Activated CD4-positive, alpha-beta T cell treated with anti-CD3 and anti-CD28 coated beads for 24 hours (primary cell): ENCODE measurements at regions not wholly inside any gene's neighbourhood (a gene's known extent, or its start where the extent isn't known, plus 50 kb on each side); places are given as distances from the start of the nearest gene placed in this dataset.

Source experiments
- DNase-seq, 2 donors: peaks; one replicate each; pipeline ENCODE4 v3.0.0-alpha.2; 2020; ENCODE audit warnings: low read depth in 2 of 2

DNA sequence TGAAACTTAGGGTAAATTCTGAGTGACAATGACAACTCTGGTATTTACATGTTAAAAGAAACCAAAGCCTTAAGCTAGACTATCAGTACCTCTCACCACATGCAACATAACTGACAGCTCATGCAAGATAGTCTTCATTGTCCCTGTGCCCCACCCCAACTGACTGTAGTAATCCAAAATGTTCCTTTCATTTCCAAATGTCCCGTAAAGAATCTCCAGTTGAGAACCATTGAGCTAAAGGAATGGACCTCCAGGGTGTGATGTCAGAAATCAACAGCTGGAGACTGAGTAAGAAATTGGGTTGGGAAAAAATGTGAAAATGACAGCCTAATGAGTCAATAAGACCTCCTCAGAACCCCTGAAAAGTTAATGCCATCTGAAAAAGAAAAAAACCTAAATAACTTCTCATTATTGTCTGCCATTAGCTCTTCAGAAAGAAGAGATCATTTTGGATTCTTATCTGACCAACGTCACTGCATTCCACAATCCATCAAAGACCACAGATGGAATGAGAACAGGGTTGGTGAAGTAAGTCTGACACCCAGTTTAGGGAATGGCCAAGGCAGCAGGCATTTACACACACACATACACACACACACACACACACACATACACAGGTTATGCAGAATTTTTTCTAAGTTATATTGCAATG is 51.7 kb upstream of the ACVR2A start:
- DNase-seq: no peak

DNA sequence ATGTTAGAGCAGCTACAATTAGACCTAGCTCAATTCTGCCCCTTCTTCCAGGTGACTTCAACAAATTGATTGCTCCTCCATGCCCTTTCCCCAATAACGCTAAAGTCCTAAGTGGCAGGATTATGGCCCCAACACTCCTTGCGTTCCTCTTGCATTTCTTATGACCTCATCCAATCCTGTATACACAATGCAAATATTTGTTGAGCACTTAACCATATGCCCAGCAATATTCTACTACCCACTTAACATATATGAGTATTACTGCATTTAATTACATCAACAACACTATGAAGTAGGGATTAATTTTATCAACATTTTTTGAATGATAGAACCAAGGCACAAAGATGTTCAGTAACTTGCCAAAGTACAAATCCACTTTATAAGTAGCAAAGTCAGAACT is 54.2 kb upstream of the ACVR2A start:
- no peak for DNase-seq

DNA sequence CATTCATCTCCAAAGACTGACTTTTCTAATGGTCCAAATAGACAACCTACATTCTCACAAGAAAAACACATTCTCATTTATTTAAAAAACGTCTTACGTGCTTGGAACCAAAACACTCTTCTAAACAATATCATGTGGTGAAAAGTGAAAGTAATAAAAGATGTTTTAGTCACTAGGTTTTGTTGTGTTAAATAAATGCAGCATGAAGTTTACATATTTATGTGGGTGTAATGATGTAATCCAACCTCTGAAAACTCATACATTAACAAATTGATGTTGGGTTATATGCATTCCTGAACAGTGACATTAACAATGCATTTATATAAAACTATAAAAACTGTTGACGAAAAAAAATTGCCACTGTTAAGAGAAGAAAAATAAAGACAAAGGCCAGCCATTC is 55.1 kb upstream of the ACVR2A start:
- no peak for DNase-seq

DNA sequence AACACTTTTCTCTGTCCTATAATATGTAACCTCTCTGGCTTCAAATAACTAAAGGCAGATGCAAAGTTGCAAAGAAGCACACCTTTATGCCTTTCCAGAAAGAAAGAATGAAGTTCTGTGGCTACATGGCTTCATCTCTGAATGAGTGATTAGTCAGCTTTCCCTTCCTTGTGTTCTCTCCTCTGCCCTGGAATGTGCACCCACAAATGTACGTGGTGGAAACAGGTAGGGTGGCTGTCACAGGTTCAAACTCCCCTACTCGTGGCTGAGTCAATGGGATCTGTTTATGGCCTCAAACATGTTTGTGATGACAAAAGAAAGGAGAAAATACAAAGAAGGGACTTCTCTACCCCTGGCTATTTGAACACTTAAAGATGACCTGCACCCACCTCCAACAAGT is 55.5 kb upstream of the ACVR2A start:
- DNase-seq: no peak

DNA sequence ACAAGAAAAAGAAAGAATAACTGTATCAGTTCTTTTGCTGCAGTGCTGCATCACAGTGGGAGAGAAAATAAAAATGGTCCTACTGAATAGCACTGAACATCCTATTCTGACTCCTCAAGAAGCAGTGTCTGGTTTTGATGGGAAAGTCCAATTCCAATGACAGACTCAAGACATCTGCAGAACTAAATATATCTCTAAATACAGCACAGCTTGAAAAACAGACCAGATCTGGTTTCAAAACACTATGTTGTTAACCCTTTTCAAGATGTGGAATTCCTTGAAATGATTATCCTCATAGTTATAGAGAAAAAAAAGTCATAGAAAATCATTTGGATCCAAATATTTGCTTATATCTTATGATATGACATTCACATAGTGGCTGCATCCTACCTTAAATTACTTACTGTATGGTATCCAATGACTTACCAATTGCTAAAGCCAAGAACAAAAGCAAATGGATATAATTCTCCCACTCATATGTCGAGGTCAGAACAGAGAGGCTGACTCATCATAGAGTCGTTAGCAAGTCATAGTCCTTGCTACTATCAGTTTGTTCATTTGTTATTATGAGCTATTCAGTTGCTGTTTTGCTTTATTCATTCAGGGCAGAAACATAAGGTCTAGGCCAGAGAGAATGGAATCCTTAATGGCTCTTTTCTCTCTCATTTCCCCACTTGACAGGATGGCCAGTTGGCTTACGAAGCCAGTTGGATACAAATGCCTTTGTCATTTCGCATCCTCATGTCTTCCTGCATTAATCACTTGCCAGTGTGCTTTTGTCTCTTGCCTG is 62.5 kb upstream of the ACVR2A start:
- no peak for DNase-seq

DNA sequence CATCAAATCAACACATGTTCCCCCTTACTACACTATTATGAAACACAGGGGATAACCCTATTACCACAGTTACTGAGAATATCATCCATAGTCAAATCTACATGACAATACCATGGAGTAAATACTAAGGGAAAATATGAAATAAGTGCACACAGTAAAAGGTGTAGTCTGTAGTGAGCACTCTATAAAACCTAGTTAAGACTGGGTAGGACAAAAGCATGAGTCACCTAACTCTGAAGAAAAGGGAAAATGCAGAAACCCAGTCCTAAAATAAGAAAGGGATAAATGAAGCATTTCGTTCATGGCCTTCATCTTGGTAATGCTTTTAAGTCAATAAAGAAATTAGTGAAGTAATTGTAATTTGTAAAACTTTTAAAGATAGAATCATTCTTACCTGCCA is 65.4 kb upstream of the ACVR2A start:
- DNase-seq: no peak

DNA sequence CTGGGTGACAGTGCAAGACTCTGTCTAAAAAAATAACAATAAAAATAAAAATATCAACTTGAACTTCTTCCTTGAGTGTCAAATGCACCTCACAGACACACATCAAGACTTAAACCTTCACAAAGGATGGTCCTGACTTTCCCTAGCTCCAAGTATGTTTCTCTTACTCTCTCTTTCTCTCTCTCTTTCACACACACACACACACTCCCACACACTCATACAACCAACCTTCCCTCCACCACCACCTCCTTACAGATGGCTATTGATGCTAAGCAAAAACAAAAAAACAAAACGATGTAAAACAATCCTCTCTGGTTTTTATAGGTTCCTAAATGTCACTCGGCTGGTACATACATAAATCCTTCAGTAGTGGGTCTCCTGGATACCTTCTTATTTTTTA is 67.4 kb upstream of the ACVR2A start:
- no peak for DNase-seq

DNA sequence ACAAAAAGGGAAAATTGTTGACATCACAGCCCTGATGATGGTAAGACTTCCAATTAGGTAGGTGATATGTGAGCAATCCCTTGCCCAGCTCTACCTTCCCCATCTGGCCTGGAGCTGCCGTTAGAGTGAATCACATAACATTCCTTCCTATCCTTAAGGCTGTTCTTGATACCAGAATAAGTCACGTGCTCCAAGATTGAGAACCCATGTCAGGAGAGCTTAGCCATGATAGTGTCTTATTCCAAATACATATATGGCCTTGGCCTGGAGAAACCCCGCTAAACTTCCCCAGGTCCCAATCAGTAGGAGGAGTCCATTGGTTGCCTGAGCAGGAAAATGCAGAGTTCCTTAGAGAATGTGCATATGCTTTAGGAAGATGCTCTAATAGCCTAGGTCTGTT is 70.0 kb upstream of the ACVR2A start:
- no peak for DNase-seq

DNA sequence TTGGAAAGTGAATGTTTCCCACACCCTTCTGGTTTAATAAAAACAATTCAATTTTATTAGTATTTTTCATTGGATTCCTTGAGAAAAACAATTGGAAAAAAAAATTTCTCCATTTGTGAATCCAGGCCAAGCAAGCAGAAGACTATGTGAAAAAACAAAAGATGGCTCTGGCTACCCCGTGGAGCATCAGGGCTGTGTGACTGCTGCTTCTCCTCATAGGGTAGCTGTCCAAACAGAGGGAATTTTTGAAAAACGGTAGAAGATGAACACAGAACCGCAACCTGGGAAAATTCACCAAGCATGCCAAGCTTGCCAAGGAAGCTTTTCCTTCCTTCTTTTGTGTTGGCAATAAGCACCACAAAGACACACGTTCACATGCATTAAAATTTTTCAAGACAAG is 71.3 kb upstream of the ACVR2A start:
- no peak for DNase-seq

DNA sequence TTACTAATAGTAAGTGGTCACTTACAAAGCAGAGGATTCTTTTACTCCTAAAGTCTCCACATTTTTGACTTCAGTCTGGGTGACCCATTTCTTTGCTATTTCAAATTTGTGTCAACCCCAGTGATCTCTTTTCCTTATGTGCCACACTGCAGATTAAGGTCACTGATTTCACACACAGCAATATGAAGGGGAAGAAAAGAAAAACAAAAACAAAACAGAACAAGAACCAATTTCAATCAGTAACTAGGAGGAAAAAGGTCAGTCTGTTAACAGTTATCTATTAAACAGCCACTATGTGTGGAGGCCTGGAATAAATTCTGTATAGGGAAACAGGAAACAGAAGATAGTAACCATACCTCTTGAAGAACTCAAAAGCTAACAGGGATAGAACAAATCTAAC is 72.0 kb upstream of the ACVR2A start:
- no peak for DNase-seq

DNA sequence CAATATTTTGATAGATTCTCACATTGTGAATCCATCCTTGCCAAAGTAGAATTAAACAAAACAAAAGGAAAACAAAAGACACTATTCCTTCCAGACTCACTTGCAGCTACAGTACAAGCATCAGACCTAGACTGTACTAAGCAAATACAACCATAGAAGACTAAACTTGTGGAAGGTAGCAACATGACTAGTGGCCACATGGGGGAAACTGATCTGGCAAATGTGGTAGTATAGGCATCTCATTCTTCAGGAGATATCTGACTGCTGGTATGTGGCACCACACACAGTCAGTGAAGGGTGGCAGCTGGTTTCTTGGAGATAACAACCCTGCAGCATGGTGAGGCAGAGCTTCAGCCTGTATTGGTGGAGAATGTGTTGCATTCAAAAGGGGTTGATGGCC is 81.0 kb upstream of the ACVR2A start:
- DNase-seq: no peak

DNA sequence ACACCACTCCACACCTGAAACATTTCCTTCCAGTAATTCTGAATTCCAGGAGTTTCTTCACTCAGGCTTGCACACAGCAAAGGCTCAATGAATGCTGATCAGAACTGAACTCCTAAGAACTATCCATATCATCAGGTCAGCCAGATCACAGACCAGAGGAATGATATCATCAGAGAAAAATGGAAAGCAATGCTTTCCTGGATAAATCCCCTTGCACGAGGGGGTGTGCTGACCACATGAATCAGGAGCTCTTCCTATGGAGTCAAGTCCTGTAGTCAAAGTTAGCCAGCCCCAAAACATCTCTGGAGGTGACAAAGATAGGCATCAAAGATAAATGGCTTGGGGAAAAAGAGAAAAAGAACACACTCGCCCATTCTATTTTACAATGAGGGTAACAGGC is 83.8 kb upstream of the ACVR2A start:
- no peak for DNase-seq

DNA sequence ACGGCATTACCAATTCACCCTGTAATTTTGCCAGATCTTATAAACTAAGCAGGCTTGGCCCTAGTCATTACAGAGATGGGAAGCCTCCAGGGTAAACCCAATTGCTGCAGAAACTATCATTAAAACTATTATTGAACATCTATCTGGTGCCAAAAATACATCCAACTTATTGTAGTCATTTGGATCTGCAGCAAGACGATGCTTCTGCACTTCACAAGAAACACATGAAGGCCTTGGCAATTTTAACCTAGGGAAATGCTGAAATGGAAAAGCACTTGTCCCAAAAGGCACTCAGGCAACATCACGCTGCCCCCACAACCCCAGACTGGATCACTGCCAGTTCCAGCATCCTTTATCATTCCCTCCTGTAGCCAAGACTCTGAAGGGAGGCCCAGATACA is 85.3 kb upstream of the ACVR2A start:
- DNase-seq: no peak

DNA sequence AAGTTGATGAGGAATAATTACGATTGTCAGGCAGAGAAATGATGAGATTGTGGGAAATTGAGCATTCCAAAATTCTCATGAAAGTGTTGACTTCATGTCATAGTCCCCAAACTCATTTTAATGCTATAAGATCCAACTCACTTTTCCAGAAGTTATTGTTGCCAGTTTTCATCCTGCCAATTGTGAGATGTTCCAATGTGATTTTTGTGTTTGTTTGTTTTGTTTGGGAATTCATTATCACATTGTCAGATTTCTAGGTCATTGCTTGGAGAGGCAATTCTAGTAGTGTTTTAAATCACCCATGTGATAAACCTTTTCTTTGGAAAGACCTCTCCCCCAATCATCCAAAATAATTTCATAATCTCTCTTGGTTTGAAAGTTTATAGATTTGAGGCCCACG is 86.0 kb upstream of the ACVR2A start:
- DNase-seq: no peak

DNA sequence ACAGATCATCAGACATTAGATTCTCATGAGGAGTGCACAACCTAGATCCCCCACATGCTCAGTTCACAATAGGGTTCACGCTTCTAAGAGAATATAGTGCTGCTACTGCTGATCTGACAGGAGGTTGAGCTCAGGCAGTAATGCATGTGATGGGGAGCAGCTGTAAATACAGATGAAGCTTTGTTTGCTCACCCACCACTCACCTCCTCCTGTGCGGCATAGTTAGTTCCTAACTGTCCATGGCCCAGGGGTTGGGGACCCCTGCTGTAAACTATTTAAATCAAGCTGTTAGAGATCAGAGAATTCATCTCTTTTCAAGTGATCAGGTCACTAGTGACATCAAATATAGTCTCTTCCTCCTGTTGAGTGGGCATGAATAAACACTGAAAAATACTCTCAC is 88.8 kb upstream of the ACVR2A start:
- no peak for DNase-seq

DNA sequence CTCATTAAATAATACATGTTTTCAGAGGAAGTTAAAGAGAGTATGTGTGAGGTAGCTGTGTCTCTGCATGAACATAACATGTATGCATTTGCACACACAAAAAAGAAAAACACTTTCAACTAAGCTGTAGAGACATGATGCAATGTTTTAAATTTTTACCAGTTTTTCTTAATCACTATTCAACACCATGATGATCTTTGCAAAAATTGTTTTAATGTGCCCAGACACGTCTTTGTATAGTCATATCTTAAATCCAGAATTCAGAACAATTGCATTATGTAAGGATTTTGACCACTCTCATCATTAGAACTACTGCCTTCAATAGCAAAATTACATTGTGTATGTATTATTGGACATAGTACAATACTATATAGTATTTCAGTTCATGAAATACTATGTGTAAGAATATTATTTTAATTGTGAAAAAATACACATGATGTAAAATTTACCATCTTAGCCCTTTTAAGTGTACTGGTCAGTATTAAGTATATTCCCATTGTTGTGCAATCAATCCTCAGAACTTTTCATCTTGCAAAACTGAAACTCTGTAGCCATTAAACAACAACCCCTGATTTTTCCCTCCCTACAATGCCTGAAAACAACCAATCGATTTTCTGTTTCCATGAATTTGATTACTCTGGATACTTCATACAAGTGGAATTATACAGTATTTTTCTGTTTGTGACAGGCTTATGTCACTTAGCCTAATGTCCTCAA is 104.5 kb upstream of the ACVR2A start:
- DNase-seq: no peak

DNA sequence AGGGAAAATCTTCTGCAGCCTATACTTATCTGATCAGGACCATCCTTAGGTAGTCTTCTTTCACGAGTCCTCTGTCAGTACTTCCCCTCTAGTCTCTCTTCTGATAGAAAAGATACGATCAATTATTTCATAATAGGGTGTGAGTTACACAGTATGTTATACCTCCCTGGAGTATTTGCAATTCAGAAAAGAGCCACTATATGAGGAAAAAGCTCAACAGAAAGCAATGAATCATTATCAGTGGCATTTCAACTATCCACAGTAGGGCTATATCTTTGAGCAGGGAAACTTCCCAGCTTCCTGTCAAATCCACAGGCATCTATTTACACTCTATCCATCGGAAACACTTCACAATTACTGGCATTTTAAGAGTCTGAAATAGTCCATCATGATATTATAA is 105.3 kb upstream of the ACVR2A start:
- DNase-seq: no peak

DNA sequence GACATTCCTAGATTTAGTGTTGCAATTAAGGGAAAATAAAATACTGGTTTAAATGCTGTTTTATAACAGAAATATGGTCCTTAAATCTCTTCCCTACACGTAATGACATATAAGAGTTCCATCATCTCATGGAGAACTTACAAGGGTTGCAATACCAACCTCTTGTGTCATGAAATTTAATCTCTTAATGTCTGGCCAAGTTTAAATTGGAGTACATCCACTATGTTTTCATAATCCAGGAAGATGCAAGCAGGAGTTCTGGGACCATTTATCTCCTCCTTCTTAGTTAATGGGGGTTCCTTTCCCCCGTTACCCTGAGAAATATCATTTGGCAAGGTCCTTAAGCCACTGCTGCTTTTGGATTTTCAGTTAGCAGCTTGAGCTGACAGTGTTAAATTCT is 126.0 kb upstream of the ACVR2A start:
- no peak for DNase-seq

DNA sequence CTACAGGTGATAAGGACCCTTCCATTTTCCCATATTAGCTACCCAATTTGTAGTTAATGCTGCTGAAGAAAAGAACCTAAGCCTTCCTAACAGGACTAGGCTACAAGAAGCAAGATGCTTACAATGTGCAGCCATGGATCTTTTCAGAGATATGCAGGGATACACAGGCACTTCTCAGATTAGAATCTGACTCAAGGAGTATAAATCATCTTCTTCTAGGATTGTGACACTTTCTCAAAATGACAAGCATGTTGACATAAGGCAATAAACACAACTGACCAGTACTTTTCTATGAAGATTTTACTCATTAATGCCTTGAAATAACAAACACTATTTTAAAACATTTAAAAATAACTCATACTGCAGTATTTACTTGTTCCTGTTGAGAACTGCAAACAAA is 127.9 kb upstream of the ACVR2A start:
- no peak for DNase-seq

DNA sequence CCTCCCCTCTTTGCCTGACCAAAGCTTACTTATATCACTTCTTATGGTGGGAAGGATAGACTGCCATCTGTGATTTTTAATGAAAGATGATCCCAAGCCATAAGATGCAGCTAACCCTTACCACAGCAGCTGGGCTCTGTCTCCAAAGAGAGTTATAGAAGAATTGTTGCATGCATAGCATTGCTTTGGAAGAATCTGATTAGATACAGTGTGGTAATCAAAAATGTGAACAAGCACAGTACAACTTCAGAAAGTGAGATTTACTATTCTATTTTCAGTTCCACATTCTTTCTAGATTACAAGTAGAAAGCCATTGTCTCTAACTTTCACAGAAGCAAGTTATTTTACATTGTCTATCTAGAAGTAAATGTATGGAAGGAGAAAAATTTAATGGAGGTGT is 129.0 kb upstream of the ACVR2A start:
- DNase-seq: no peak

DNA sequence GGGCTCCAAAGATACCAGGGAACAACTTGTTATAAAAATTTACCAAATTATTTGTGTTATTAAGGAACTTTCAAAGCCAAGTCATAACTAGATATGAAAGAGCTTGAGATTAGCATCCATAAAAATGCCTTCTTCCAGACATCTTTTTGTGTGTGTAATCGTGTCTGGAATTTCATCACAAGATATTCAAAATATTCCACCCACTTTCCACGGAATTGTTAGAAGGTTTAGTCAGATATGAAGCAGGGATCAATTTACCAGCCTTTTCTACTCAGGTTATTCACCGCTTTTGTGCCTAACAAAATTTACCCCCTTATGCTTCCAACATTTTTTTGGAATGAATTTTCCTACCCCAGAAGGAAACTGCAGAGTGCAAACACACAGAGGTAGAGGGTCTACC is 130.2 kb upstream of the ACVR2A start:
- no peak for DNase-seq

DNA sequence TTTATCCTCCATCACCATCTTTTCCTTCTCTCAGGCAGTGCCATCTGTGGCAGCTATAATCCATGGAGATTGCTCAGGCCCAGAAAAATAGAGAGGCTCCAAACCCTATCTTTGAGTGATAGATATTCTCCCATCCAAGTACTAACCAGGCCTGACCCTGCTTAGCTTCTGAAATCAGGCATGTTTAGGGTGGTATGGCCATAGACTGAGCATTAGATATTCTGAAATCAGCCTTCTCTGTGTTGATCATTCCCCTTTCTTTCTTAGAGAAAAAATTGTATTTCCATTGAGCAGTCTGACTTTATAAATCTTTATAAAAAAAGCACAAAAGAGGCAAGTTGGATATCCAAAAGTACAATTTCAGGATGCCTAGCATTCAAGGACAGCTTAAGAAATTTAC is 131.5 kb upstream of the ACVR2A start:
- DNase-seq: no peak

DNA sequence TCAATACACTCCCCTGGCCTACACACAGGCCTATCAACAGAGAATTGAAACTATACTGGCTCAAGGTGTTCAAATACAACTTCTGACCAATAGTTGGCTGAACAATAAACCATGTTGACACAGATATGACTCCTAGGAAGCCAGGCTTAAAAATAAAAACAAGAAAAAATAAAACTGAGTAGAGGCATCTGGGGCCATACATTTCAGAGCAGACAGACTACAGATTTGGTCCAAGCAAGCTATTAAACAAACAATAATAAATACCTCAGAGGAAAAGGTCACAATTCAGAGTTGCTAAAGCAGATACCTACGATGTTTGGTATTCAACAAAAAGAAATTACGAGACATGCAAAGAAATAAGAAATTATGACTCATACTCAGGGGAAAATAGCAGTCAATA is 132.8 kb upstream of the ACVR2A start:
- DNase-seq: no peak
